EH (cell line): ENCODE measurements at regions not wholly inside any gene's neighbourhood (a gene's known extent, or its start where the extent isn't known, plus 50 kb on each side); places are given as distances from the start of the nearest gene placed in this dataset.

Source experiments
- DNase-seq: peaks from one replicate; pipeline ENCODE4 v3.0.0-alpha.2; 2015; ENCODE audit warnings: low read depth

DNA sequence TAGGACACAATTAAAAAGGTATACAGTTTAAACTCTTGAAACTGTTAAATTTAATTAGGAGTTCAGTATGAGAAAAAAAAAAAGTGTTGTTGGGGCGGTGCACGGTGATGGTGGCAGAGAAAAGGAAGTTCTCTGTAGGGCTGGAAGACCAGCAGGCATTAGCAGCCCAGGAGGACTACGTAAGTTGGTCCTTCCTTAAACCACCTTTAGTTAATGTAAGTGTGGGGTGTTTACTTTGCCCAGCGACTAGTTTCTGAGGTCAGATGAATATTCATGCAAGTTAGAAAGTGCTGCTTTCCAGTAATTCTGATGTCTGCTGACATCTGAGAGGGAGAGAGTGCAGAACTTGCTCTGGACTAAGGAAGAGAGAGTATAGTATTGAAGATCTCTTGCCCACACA is 54.9 kb downstream of the NKX2-1 start:
- DNase-seq, result no peak

DNA sequence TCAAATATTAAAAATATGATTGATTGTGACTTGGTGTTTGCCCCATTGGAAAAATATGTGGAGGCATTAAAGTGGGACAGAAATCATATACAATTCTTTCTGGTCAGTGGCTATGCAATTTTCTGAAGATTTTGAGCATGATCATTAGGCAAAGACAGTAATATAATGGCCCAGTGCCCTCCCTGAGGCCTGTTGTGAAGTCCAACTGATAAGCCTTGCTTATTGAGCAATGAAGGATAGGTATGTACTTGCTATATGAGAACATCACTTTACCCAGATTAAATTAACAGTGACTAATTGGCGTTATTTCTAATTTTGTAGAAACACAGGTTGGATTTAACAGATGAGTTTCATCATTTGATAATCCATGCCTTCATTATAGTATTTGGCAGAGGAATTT is 57.1 kb downstream of the NKX2-1 start:
- DNase-seq, result no peak

DNA sequence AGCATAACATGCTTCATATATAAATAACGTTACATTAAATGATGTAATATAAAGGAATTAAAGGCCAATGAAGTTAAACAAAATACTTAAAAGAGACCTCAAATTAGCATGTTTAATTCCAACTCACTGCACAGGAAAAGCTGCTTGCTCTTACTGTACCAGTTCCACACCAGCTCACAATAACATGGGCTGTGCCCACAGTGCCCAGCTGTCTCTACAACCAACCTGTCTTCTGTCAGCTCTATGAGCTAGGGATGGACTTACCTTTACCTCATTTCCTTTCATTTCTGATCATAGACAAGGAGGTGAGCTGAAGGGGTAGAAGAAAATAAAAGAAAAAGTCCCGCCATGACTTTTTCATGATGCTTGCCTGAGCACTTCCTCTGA is 64.8 kb downstream of the NKX2-1 start:
- no peak for DNase-seq

DNA sequence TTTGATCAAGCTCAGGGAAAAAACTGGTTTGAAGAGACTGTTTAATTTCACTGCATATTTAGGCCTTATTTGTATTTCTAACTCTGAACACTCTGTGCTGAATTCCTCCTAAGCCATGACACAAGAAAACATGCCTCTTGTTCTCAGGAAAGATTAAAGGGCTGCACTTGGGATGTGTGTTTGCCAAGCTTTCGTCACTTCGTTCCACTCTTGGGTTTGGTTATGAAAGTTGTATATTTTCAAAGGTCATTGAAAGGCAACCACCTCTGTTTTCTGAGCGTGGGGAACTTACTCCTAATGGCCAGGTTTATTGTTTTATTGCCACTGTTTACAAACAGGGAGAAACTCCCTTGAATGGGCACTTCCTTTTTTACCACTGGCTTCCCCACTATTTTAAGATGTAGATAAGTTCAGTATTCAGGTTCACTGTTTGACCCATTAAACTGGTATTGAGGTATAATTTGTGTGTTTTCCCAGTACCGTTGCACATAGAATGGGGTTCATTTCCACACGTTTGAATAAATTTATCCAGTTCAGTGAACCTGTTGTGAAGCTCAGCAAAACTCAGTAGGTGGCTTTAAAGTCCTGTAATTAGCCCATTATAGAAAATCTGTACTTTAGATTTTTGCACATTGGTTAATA is 65.3 kb downstream of the NKX2-1 start:
- no peak for DNase-seq

DNA sequence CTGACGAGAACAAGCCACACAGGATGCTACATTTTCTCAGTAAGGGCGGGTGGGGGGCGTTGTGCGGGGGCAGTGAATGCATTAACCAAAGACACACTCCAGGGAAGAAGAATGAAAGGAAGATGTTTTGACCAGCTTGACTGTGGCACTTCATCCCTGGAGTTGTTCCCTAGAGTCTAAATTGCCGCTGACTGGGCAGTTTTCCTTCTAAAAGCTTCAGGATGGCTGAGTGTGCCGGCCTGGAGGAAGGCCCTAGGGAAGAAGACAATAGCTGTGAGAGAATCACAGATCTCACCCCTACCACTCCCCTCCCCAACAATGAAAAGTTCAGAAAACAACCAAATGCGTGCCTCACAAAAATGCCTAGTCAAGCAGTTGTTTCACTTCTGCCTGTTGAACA is 67.2 kb downstream of the NKX2-1 start:
- DNase-seq, result no peak

DNA sequence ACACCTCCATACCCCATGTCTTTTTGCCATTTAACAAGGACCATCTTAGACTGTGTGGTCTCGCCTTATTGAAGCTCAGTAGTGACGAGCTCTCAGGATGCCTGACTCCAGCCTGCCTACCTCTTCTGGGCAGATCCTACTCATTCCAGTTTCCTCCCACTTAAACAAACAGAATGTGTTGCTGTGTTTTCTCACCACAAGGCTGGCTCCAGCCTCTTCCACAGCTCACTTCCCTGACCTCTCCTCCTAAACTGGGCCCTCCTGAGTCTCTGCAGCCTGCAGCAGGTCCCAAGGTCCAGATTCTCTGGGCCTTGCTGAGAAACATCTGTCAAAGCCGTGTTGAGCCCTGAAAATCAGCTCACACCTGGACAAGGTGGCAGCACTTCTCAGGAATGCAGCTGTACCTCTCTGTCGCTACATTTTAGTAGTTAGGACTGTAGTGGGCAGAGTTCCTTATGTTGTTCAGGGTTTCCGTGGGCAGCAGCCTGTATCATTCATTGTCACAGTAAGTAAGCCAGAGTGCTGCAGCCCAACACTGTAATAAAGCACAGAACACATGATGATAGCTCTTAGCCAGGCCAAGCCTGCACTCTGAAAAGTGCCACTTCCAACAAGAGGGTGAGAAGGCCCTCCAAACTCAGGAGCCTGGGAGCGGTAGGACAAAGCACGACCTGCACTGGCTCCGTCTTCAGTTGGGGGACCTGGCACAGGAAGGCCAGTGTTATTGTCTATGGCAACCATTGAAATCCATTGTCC is 68.5 kb downstream of the NKX2-1 start:
- DNase-seq, result no peak

DNA sequence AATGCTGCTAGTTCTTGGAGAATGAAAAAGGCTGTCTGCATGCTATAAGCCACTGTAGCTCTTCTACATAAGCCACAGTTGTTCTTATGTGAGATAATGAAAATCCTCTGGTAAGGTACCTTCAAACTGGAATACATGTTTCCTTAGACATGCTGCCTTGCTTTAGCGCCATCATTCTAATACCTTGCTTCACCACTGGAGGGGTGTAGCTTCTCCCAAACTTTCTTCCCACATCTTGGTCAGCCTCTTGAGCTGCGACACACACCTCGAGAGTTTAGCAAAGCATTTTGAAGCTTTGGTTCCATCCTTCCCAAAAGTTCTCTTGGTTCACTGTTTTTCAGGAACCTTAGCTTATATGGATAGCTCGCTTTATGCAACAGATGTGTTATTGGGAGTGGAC is 69.5 kb downstream of the NKX2-1 start:
- DNase-seq, result no peak

DNA sequence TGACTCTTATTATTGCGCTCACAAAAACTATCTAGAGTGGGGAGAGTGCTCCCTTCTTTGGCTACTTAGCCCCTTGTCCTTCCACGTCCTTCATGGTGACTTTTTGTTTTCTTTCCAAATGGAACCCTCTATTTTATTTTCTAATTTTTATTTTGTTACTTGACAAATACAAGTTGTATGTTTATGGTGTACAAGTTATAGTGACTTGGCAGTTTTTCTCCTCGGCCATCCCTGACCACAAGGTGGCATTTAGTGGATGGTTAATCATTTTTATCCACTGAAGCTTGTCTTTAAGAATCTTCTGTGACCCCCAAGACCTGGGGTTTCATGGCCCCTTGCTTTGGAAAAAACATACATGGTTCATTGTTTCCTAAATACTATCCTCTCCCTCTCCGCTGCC is 70.1 kb downstream of the NKX2-1 start:
- DNase-seq, result no peak

DNA sequence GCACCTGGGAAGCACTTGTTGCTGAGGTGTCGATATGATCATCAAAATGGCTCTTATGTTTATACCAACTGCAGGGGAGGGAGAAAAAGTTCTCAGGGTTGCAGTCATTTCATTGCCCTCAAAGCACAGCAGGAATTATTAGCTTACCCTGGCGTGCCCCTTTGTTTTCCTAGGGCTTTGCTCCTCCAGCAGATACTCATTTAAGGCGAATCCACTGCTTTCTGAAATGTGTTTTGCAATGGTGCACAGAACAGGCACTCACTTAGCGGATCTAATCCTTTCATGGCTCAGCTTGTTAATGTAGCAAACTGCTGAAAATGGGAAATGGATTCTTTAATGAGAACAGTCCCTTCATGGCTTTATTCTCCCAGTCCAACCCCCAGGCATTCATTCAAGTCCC is 76.7 kb downstream of the NKX2-1 start:
- DNase-seq, result no peak

DNA sequence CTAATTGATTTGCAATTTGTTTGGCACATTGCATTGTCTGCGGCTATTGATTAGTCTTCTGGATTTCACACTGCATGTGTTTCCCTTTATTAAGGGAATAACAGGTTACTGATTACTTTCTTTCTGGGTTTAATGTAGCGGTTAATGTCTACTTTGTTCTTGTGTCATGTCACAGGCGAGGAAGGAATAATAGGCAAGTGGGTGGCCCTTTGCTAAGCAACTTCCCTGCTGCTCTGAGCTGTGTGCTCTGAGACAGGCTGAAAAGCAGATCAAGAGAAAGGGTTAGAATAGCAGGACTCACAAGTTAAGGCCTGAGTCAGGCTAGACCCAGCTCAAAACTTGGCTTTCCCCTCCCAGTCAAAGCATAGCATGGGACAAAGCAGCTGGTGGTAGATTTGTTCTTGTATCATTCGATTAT is 77.2 kb downstream of the NKX2-1 start:
- DNase-seq, result no peak

DNA sequence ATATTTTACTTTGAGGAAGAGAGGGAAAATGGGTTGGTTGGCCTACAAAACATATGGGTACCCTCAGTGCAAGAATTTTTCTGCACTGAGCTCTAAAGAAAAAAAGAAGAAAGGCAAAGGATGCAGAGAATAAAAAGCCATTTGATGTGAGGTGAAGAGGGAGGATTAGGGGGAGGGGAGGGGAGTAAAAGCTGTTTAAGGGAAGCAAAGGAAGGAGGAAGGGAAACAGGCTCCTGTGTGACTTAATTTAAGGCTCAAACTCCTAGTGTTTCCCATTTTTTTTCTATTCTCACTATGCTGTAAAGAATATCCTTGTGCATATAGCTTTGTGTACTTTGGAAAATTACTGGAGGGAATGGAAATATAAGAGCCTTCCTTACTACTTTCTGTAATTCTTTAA is 78.7 kb downstream of the NKX2-1 start:
- DNase-seq, result no peak

DNA sequence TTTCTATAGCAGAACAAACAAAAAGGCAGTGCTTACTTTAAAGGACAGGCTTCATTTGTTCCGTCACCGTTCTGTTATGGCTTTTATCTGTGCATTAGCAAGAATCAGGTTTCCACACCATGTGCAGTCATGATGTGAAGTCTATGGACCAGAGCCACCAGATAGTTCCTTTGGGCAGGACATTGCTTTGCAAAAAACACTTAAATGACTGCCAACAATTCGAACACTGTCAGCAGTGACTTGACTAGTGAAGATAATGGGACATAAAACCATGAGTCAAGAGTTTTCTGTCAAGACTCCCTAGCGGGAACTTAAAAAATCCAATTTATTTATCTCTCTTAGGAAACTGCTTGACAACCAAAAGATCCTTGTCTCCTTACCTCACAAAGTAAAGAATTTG is 80.3 kb downstream of the NKX2-1 start:
- no peak for DNase-seq

DNA sequence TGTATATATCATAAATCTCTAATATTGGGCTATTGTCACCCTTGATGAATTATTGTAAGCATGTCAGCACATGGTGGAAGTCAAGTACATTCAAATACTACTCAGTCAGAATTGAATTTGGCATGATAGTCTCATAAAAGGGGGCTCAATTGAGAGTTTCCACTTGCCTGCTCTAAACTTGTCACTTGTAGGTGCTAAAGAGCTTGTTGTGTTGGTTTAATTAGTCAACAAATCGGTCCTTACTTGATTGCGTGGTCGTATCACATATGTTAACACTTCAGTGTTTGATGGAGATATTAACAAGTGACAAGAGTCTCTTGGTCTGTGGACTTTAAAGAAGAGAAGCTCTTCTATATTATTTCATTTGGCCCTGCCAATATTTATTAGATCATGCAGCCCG is 81.1 kb downstream of the NKX2-1 start:
- DNase-seq, result no peak

DNA sequence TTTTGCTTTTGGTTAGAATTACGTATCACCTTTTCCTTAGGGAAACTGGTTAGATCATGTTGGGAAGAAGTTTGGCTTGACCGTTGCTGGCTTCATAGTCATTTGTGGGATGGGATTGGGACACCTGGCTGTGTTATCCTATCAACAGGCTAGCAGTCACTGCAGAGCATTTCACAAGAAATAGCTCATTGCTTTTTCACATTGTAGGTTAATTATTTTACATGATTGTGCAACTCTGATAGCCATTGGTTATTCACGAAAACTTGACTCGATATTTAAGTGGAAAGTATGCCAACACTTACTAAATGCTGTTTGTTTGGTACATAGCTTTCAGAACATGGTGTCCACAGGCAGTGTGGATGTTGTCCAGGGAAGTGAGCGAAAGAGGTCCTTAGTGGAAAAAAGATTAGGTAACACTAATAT is 89.4 kb downstream of the NKX2-1 start:
- DNase-seq, result no peak

DNA sequence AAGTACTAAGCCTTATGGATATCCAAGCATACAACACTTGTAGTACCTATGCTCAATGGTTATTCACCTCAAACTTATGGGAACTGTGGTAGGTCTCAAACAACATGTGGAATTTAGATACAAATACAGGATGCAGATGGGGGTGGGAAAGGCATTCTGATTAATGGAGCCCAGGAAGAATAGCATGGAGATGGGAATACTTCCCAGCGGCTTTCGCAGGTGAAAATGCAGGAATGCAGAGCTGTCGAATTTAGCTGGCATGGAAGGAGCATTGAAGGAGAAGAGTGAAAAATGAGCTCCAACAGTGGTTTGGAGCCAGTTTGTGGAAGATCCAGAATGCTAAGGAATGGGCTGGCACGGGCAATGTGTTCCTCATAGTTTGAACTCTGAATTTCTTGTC is 89.9 kb downstream of the NKX2-1 start:
- DNase-seq, result no peak

DNA sequence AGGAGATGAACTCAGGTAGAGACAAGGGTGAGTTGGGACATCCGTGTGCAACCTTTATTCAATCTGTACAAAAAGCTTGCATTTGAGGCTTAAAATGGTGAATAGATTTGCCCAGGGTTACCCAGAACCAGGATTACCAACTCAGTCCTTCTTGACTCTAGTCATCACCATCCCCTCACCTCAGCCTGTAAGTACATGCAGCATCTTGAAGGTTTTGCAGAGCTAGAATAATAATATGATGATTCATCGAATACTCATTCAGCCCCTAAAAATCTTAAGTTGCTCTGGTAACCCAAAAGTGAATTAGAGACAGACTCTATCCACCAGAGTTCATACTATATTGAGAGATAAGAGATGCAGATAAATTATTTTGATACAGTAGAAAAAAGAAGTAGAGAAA is 90.3 kb downstream of the NKX2-1 start:
- DNase-seq, result no peak

DNA sequence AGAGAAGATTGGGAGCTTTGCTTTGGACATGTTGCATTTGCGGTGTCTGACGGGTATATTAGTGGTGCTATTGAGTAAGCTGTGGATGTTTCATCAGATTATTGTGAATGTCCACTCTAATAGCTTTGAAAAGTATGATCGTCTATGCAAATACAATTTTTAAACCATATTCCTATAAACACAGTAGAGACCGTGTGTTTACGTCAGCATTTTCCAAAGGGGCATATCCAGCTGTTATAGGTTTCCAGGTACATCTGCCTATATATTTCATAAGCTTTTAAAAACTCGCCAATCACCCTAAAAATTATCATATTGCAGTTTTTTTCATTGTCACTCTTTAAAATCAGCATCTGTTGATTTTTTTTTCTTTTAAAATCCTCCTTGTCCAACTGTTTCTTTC is 91.7 kb downstream of the NKX2-1 start:
- DNase-seq, result no peak

DNA sequence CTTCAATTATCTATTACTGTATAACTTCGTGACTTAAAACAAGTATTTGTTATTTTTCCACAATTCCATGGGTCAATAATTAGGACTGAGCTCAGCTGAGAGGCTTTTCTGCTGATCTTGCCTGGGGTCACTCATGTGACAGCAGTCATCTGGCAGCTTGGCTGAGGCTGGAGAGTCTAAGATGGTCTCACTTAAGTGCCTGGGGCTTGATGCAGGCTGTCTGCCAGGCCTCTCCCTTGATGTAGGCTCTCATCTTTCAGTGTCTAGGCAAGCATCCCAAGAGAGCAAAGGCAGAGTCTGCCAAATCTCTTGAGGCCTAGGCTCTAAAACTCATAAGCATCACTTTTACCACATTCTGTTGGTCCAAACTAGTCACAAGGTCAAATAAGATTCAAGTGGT is 93.2 kb downstream of the NKX2-1 start:
- no peak for DNase-seq

DNA sequence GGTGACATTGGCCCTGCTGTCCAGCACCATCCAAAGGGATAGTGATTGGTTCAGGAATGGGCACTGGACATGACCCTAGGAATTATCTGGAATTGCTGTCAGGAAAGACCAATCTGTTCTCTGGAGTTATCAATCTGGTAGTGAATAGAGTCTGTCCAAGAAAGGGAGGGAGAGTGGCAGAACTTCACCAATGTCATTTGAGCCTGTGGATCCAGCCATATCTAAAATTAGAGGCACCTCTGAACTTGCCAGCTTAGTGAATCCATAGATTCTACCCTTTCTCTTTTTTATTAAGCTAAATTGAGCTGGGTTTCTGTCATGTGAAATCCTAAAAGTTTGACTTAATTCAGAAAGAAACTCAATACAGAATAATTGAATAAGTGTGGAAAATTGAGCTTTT is 93.9 kb downstream of the NKX2-1 start:
- DNase-seq, result no peak

DNA sequence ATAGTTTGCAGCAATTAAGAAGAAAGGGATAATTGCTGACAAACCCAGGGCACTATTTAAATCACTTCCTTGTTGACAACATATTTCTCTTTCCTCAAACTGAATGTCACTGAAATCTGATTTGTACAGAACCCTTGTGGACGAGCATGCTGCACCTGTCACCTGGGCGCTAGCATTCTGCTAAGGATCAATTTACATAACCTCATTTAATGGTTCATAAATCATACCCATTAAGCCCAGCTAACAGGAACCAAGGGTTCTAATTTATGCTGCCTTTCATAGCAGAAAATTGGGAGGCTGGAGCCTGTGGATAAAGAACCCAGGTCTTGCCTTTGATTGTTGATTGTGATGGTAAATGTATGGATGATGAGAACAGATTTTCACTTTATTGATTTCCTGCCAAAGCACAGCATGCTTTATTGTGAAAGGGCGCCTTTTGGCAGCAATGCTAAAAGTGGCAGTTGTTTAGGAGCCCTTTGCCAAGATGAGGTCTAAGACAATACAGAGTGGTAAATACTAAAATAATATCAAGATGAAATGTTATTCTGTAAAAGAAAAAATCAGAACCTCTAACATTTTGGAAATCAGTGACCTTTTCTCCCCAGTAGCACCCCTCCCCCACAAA is 95.4 kb downstream of the NKX2-1 start:
- DNase-seq, result no peak

DNA sequence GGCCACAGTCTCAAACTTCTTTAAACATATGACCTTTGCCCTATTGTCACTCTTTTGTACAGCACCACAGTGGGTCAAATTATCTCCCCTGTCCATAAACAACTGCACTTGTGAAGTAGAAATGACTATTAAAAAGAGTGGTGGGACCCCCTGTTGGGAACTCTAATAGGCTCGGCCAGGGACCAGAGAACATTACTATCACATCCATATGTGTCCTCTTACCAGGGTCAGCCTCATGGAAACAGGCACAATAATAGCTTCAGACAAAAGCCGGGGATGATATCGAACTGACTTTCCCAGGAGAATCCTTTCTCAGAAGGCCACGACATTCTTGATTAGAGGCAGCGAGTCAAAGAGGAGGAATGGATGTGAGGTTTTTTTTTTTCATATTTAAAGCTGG is 96.6 kb downstream of the NKX2-1 start:
- no peak for DNase-seq

DNA sequence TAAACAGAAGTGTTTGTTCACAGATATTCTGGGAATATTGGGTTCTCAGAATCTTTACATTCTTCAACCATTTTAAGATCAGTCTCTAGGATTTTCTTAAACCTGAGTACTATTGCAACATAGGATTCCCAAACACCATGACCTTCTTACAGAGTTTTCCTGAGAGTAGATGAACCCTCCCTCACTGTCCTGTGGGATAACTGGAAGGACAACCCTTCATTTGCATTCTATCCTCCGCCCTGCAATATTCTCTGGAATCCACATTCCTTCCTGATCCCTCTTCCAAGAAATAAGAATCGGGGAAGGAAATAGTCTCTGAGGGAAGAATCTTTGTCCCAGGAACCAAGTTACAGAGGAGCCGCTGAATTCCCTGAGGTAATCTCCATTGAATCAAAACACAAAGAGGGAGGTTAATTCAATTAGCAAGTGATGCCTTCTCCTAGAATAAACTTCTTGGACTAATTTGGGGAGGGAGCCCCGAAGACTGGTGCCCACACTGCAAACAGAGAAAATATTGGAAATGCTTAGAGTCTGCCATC is 99.8 kb upstream of the MBIP start:
- DNase-seq, result no peak

DNA sequence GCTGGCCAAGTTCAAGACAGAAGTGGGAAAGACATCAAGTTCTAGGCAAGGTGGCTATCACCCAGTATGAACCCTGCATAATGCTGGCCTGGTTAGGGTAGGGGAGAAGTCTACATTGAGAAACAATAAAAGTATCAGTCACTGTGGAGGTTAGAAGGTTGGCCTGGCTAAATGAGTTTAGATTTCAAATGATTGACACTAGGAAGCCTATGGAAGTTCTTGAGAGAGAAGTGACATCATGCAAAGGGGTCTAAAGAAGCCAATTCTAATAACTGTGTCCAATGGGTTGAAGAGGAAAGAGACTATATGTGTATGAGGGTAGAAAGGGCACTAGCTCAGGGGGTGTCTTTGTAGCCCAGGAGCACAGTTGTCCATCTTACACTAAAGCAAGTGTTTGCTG is 98.5 kb upstream of the MBIP start:
- no peak for DNase-seq
